ENCODE measurements at regions not wholly inside any gene's neighbourhood (a gene's known extent, or its start where the extent isn't known, plus 50 kb on each side); places are given as distances from the start of the nearest gene placed in this dataset.

DNA sequence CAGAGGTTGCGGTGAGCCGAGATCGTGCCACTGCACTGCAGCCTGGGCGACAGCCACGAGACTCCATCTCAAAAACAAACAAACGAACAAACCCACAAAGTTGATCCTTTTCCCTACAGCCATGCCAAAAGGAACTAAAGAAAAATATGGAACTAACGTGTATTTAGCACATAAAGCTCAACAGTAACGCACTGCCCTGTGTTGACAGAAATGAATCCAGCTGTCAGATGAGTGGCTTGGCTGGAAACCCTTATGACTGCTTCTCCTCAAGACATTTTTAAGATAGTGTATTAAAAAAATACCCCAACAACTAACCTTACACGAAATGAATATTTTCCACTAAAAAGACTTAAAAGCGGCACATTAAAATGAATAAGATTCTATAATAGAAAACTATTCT is 62.9 kb upstream of the TUBA3E start:
- TF ChIP-seq CTCF (conservative IDR thresholded peaks at IDR 0.05) (no peak), ZFX (IDR thresholded peaks at IDR 0.05) (no peak)
